ENCODE measurements at regions not wholly inside any gene's neighbourhood (a gene's known extent, or its start where the extent isn't known, plus 50 kb on each side); places are given as distances from the start of the nearest gene placed in this dataset.

DNA sequence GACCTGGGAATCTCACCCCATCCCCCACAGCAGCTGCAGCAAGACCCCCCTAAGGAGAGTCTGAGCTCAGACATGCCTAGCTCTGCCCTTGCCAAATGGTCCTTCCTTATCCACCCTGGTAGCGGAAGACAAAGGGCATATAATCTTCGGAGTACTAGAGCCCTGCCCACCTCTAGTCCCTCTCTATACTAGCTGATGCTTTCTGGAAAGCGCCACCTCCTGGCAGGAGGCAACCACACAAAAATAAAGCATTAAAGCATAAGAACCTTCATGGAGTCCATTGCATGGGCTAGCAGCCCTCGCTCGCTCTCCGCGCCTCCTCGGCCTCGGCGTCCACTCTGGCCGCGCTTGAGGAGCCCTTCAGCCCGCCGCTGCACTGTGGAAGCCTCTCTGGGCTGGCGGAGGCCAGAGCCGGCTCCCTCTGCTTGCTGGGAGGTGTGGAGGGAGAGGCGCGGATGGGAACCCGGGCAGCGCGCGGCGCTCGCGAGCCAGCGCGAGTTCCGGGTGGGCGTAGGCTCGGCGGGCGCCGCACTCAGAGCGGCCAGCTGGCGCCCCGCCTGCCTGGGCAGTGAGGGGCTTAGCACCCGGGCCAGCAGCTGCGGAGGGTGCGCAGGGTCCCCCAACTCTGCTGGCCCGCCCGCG is 941.2 kb downstream of the SUCLG1 start:
- no peak overlapping the region for H3K27ac Mint-ChIP-seq
- POLR2A ChIA-PET, result no interaction called here
- H3K27me3 Mint-ChIP-seq, result no peaks in the 10 kb centered on the region
- H3K36me3 Mint-ChIP-seq, result peaks cover 0 to 2% (median 0%) of the 10 kb centered on the region in 3 donors
- H3K4me1 Mint-ChIP-seq, result no peaks in the 10 kb centered on the region
- DNase-seq, result no peak
- no peak for ATAC-seq
- peaks cover 0 to 30% (median 10%) of the 10 kb centered on the region in 9 donors for H3K9me3 Mint-ChIP-seq
- no peak overlapping the region for H3K4me3 Mint-ChIP-seq

DNA sequence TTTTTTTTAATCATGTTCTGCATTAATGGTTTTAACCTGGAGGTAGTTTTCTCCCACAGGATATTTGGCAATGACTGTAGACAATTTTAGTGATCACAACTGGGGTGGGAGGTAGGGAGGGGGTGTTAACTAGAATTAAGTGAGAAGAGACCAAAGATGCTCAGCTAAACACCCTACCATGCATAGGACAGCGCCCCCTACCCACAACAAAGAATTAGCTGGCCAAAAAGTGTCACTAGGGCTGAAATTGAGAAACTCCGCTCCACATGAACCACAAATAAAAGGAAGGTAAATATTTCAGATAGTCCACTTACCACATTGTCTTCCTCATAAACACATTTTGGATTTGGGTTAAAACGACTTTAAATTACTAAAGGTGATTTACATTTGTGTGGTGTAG is 942.6 kb downstream of the SUCLG1 start:
- ATAC-seq (no peak), DNase-seq (no peak)
- Mint-ChIP-seq H3K36me3 (peaks cover 0 to 2% (median 0%) of the 10 kb centered on the region in 3 donors), H3K27me3 (no peaks in the 10 kb centered on the region), H3K9me3 (peaks cover 0 to 31% (median 10%) of the 10 kb centered on the region in 9 donors), H3K4me1 (no peaks in the 10 kb centered on the region), H3K27ac (no peak overlapping the region), H3K4me3 (no peak overlapping the region)
- POLR2A ChIA-PET, result no interaction called here

DNA sequence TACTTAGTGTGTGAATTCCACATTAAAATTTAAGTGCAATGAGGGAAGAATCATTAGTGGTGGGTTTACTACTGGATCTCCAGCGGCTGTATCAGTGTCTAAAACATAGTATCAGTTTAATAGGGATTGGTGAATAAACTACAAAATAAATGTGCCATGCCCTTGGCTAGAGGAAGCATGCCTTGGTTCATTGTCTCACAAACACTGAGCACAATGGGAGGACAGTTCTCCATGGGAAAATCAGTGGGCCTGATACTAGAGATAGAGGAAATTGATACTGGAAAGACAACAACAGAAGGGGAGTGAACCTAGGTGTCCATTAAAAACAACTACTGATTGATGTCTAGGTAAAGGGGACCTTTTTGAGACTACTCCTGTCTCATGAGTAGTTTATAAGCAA is 971.6 kb downstream of the SUCLG1 start:
- Mint-ChIP-seq H3K9me3 (peaks cover 0 to 8% (median 3%) of the 10 kb centered on the region in 9 donors), H3K4me1 (no peaks in the 10 kb centered on the region), H3K27ac (no peak overlapping the region), H3K4me3 (no peak overlapping the region), H3K36me3 (peaks cover 0 to 5% (median 0%) of the 10 kb centered on the region in 3 donors), H3K27me3 (no peaks in the 10 kb centered on the region)
- POLR2A ChIA-PET, result no interaction called here
- DNase-seq (no peak), ATAC-seq (no peak)

- POLR2A ChIA-PET, result no interaction called here
- no peak for ATAC-seq
- Mint-ChIP-seq H3K27ac (no peak overlapping the region), H3K4me1 (no peaks in the 10 kb centered on the region), H3K36me3 (no peaks in the 10 kb centered on the region), H3K4me3 (no peak overlapping the region), H3K27me3 (no peaks in the 10 kb centered on the region), H3K9me3 (peaks cover 0 to 10% (median 2%) of the 10 kb centered on the region in 9 donors)
- no peak for DNase-seq
Observed at GRCh38 chr2:83481436-83481835, 977.6 kb downstream of the SUCLG1 start.

DNA sequence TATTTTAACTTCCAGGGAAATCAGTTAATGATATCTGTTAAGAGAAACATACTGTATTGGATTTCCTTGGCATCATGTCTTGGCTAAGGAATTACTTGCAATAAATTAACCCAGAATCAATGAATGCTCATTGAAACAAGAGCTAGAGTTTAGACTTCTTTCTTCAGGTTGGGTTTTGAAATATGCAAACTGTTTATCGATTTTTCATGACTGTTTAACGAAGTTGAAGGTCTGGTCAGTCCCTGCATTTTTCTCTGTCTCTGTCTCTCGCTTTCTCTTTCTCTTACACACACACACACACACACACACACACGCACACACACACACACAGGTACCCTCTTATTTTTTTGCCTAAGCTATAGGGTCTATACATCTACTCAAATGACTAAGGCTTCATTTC is 981.0 kb downstream of the SUCLG1 start:
- Mint-ChIP-seq H3K27ac (no peak overlapping the region), H3K4me1 (no peaks in the 10 kb centered on the region), H3K9me3 (peaks cover 0 to 13% (median 1%) of the 10 kb centered on the region in 9 donors), H3K27me3 (no peaks in the 10 kb centered on the region), H3K4me3 (no peak overlapping the region), H3K36me3 (no peaks in the 10 kb centered on the region)
- POLR2A ChIA-PET, result no interaction called here
- ATAC-seq (no peak), DNase-seq (no peak)

DNA sequence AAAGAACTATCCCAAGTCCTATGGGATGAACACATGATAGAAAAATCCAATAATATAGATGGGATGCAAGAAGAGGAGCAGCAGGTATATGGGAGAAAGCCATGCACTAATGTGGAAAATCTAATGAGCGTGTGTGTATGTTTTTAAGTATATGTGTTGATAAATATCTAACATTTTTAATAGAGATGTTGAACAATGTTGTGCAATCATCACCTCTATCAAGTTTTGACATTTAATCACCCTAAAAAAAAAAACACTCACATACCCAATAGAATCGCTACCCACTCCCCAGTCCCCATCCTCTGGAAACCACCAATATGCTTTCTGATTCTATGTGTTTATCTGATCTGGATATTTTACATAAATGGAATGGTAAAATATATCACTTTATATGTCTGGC is 983.7 kb downstream of the SUCLG1 start:
- Mint-ChIP-seq H3K9me3 (peaks cover 0 to 27% (median 4%) of the 10 kb centered on the region in 9 donors), H3K4me1 (no peaks in the 10 kb centered on the region), H3K4me3 (no peak overlapping the region), H3K27ac (no peak overlapping the region), H3K36me3 (no peaks in the 10 kb centered on the region), H3K27me3 (no peaks in the 10 kb centered on the region)
- POLR2A ChIA-PET, result no interaction called here
- DNase-seq, result no peak
- ATAC-seq, result no peak

DNA sequence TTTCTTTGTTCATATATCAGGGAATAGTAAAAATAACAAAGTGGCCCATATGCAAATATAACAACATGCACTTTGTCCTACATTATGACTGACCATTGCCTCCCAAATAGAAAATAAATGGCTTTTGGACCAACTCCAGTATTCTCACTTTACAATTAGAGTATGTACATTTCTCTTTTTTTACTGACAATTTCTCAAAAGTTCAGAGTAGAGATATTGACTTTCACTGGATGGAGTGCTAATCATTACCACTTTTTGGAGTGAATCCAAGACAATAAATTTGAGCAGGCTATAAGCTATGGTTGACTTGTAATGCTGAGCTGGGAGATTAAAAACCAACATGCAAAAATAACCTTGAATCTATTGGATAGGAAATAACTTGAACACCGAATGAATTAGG is 987.4 kb downstream of the SUCLG1 start:
- peaks cover 0 to 42% (median 4%) of the 10 kb centered on the region in 9 donors for H3K9me3 Mint-ChIP-seq
- H3K4me1 Mint-ChIP-seq, result no peaks in the 10 kb centered on the region
- H3K27ac Mint-ChIP-seq, result no peak overlapping the region
- no peaks in the 10 kb centered on the region for H3K27me3 Mint-ChIP-seq
- H3K36me3 Mint-ChIP-seq, result no peaks in the 10 kb centered on the region
- POLR2A ChIA-PET, result no interaction called here
- H3K4me3 Mint-ChIP-seq, result no peak overlapping the region
- DNase-seq (no peak), ATAC-seq (no peak)

- Mint-ChIP-seq H3K36me3 (no peaks in the 10 kb centered on the region), H3K4me1 (no peaks in the 10 kb centered on the region), H3K4me3 (no peak overlapping the region), H3K27ac (no peak overlapping the region), H3K27me3 (no peaks in the 10 kb centered on the region), H3K9me3 (peaks cover 0 to 34% (median 4%) of the 10 kb centered on the region in 9 donors)
- POLR2A ChIA-PET, result no interaction called here
- no peak for ATAC-seq
- no peak for DNase-seq
Observed at GRCh38 chr2:83470928-83471327, 988.2 kb downstream of the SUCLG1 start.

DNA sequence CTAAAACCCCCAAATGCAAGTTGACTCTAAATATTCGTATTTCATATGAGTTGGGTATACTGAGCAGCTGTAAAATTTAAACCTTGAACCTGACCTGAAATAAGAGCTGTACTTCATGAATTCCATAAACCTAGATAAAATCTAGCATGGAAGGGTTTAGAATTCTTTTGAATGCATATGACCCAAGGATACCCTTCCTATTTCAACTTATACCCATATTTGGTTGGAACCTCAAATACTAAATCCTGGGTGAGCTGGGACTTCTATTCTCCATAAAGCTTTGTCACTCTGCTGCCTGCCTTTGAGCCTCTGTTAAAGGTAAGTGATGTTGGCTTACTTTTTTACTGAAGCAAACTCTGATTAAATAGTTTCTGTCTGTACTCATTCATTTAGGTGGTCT is 994.6 kb downstream of the SUCLG1 start:
- H3K27me3 Mint-ChIP-seq, result no peaks in the 10 kb centered on the region
- no peak overlapping the region for H3K27ac Mint-ChIP-seq
- no peaks in the 10 kb centered on the region for H3K36me3 Mint-ChIP-seq
- POLR2A ChIA-PET, result interaction anchor here (0.5 kb wide), 1 partner anchor 446 kb away, joined by 5 read pairs; no protein-coding TSS in a partner anchor
- no peaks in the 10 kb centered on the region for H3K4me1 Mint-ChIP-seq
- H3K9me3 Mint-ChIP-seq, result peaks cover 0 to 22% (median 2%) of the 10 kb centered on the region in 9 donors
- no peak overlapping the region for H3K4me3 Mint-ChIP-seq
- ATAC-seq (no peak), DNase-seq (no peak)

GRCh38 chr2:83462881-83463280 is 996.2 kb downstream of the SUCLG1 start:
- Mint-ChIP-seq H3K9me3 (peaks cover 0 to 13% (median 2%) of the 10 kb centered on the region in 9 donors), H3K4me3 (no peak overlapping the region), H3K27ac (no peak overlapping the region), H3K36me3 (no peaks in the 10 kb centered on the region), H3K27me3 (no peaks in the 10 kb centered on the region), H3K4me1 (no peaks in the 10 kb centered on the region)
- no peak for DNase-seq
- POLR2A ChIA-PET, result no interaction called here
- no peak for ATAC-seq

DNA sequence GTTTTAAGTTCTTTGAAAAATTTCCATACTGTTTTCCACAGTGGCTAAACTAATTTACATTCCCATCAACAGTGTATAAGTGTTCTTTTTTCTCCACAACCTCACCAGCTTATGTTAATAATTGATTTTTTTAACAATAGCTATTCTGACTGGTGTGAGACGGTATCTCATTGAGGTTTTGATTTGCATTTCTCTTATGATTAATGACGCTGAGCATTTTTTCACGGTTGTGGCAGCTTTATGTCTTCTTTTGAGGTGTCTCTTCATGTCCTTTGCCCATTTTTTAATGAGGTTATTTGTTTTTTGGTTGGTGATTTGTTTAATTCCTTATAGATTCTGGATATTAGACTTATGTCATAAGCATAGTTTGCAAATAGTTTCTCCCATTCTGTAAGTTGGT is 997.9 kb downstream of the SUCLG1 start:
- H3K36me3 Mint-ChIP-seq, result no peaks in the 10 kb centered on the region
- POLR2A ChIA-PET, result no interaction called here
- no peaks in the 10 kb centered on the region for H3K27me3 Mint-ChIP-seq

DNA sequence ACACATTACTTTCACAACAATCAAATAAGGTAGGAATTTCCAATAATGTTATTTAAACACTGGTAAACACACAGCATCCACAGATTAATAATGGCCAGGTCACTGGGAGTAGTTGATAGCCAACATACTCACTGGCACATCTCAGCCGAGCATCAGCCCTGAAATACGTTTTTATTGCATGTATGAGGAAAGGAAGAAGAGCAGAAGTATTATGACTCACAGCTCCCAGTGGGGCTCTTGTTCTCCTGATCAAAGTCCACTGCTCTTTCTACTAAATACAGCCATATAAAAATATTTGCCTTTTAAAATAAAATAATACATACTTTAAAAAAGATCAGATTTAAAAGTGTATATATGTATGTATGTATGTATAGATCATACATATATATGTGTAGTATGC is 999.6 kb downstream of the SUCLG1 start:
- Mint-ChIP-seq H3K27ac (no peak overlapping the region), H3K9me3 (peaks cover 0 to 6% (median 0%) of the 10 kb centered on the region in 9 donors), H3K27me3 (peaks cover 0 to 1% (median 0%) of the 10 kb centered on the region in 5 donors), H3K4me1 (no peaks in the 10 kb centered on the region), H3K4me3 (no peak overlapping the region), H3K36me3 (no peaks in the 10 kb centered on the region)
- POLR2A ChIA-PET, result no interaction called here
- ATAC-seq (no peak), DNase-seq (no peak)

More for the DNA sequence above, 997.9 kb downstream of the SUCLG1 start:
- Mint-ChIP-seq H3K4me1 (no peaks in the 10 kb centered on the region), H3K4me3 (no peak overlapping the region), H3K27ac (no peak overlapping the region), H3K9me3 (peaks cover 0 to 4% (median 0%) of the 10 kb centered on the region in 9 donors)
- DNase-seq (no peak), ATAC-seq (no peak)

DNA sequence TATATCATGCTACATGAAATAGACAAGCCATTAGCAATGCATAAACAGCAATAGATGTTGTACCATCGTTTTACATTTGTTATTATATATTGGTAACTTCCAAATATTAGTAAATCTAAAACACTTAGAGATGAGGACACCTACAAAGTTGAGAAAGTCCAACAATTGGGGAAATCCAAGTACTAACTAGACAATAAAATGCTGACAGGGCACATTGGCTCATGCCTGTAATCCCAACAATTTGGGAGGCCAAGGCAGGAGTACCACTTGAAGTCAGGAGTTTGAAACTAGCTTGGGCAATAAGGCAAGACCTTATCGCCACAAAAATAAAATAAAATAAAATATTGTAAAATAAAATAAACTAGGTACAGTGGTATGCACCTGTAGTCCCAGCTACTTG is 1023.1 kb downstream of the SUCLG1 start:
- no peaks in the 10 kb centered on the region for H3K4me1 Mint-ChIP-seq
- no peak overlapping the region for H3K27ac Mint-ChIP-seq
- H3K9me3 Mint-ChIP-seq, result peaks cover 0 to 14% (median 3%) of the 10 kb centered on the region in 9 donors
- POLR2A ChIA-PET, result no interaction called here
- H3K4me3 Mint-ChIP-seq, result no peak overlapping the region
- no peaks in the 10 kb centered on the region for H3K27me3 Mint-ChIP-seq
- no peak for ATAC-seq
- no peaks in the 10 kb centered on the region for H3K36me3 Mint-ChIP-seq
- DNase-seq, result no peak

GRCh38 chr2:83420993-83421392 is 1038.1 kb downstream of the SUCLG1 start:
- no peaks in the 10 kb centered on the region for H3K27me3 Mint-ChIP-seq
- no peak for DNase-seq
- ATAC-seq, result no peak
- H3K9me3 Mint-ChIP-seq, result peaks cover 14 to 53% (median 37%) of the 10 kb centered on the region in 9 donors
- no peak overlapping the region for H3K27ac Mint-ChIP-seq
- peaks cover 0 to 9% (median 0%) of the 10 kb centered on the region in 3 donors for H3K36me3 Mint-ChIP-seq
- POLR2A ChIA-PET, result no interaction called here
- no peak overlapping the region for H3K4me3 Mint-ChIP-seq
- no peaks in the 10 kb centered on the region for H3K4me1 Mint-ChIP-seq

Measured in naive thymus-derived CD8-positive, alpha-beta T cell (primary cell).